Osteoblast (primary cell): ENCODE measurements at regions not wholly inside any gene's neighbourhood (a gene's known extent, or its start where the extent isn't known, plus 50 kb on each side); places are given as distances from the start of the nearest gene placed in this dataset. TPM values are rescaled to one million over a fixed set of nuclear protein-coding genes. Genes with fewer than 3 reads are reported as not detected.

Experiments
- DNase-seq: peaks from one replicate; pipeline ENCODE4 v3.0.0; 2011; ENCODE audit warnings: low spot score, mixed read lengths; ENCODE audit not compliant: insufficient read length; ENCODE audit errors: missing footprints
- H2AFZ ChIP-seq: 2 replicates; pipeline ENCODE4 v1.6.0; 2011; ENCODE audit warnings: mild to moderate bottlenecking, low read length
- H3K27ac ChIP-seq: 2 replicates; pipeline ENCODE4 v1.5.1; 2011; ENCODE audit warnings: mild to moderate bottlenecking, low read depth, low read length, moderate library complexity
- H3K27me3 ChIP-seq: 2 replicates; pipeline ENCODE4 v1.6.0; 2012; ENCODE audit warnings: mild to moderate bottlenecking, control low read depth, inconsistent platforms, low read length, moderate library complexity; ENCODE audit not compliant: insufficient read depth
- H3K36me3 ChIP-seq: 2 replicates; pipeline ENCODE4 v1.5.1; 2011; ENCODE audit warnings: mild to moderate bottlenecking, low read length, control low read depth, moderate library complexity; ENCODE audit not compliant: insufficient read depth
- H3K4me1 ChIP-seq: 2 replicates; pipeline ENCODE4 v1.5.1; 2011; ENCODE audit warnings: mild to moderate bottlenecking, low read length, control low read depth, moderate library complexity; ENCODE audit not compliant: insufficient read depth
- H3K4me2 ChIP-seq: 2 replicates; pipeline ENCODE4 v1.6.0; 2011; ENCODE audit warnings: mild to moderate bottlenecking, low read length; ENCODE audit not compliant: insufficient read depth
- H3K4me3 ChIP-seq: fragments of 200-600 bp; sonication (generic); 3 replicates; pipeline ENCODE4 v1.5.1; 2012; ENCODE audit warnings: mild to moderate bottlenecking, low read length, inconsistent platforms; ENCODE audit not compliant: insufficient read depth
- H3K79me2 ChIP-seq: 2 replicates; pipeline ENCODE4 v1.6.0; 2012; ENCODE audit warnings: mild to moderate bottlenecking, low read length, control low read depth, inconsistent platforms; ENCODE audit not compliant: insufficient read depth
- H3K9me3 ChIP-seq: 2 replicates; pipeline ENCODE4 v1.5.1; 2011; ENCODE audit warnings: low read depth, low read length, control low read depth
- H4K20me1 ChIP-seq: 2 replicates; pipeline ENCODE4 v1.6.0; 2012; ENCODE audit warnings: mild to moderate bottlenecking, low read length, control low read depth; ENCODE audit not compliant: insufficient read depth
- small RNA-seq: library from RNA; depleted of rRNA; stranded (forward); fragments of <200 nt; gene quantifications from one replicate; pipeline ENCODE3, GENCODE V24; 2012
- TF ChIP-seq, protein P1 (sequence below): IDR thresholded peaks from 2 replicates; pipeline ENCODE4 v1.5.1; 2011; ENCODE audit warnings: mild to moderate bottlenecking, low read depth, low read length, moderate library complexity; ENCODE audit errors: extremely low read depth

DNA sequence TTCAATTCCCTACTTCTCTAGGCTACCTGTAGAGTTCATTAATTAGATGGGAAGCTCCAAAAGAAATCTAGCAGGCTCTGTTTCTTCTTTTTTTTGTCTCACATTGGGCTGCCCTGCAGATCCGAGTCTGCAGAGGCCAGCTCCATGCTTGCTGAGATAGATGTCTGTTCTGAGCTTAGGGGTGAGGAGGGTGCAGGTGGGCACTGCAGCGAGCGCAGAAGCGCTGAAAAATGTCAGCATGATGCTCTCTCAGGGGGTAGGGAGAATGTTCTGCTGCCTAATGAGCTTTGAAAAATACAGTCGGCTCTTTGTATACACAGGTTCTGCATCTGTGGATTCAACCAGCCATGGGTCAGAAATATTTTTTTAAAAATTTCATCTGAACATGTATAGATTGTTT, 56.8 kb upstream of the KCNA3 start:
- no peak overlapping the region for H3K4me2 ChIP-seq
- H2AFZ ChIP-seq: no peak overlapping the region
- no peak for DNase-seq
- H3K36me3 ChIP-seq: no peaks in the 10 kb centered on the region
- H3K9me3 ChIP-seq: no peaks in the 10 kb centered on the region
- no peak overlapping the region for H3K4me3 ChIP-seq
- no peaks in the 10 kb centered on the region for H3K79me2 ChIP-seq
- no peak overlapping the region for H3K27ac ChIP-seq
- H3K27me3 ChIP-seq: no peaks in the 10 kb centered on the region
- TF ChIP-seq, protein P1, sequence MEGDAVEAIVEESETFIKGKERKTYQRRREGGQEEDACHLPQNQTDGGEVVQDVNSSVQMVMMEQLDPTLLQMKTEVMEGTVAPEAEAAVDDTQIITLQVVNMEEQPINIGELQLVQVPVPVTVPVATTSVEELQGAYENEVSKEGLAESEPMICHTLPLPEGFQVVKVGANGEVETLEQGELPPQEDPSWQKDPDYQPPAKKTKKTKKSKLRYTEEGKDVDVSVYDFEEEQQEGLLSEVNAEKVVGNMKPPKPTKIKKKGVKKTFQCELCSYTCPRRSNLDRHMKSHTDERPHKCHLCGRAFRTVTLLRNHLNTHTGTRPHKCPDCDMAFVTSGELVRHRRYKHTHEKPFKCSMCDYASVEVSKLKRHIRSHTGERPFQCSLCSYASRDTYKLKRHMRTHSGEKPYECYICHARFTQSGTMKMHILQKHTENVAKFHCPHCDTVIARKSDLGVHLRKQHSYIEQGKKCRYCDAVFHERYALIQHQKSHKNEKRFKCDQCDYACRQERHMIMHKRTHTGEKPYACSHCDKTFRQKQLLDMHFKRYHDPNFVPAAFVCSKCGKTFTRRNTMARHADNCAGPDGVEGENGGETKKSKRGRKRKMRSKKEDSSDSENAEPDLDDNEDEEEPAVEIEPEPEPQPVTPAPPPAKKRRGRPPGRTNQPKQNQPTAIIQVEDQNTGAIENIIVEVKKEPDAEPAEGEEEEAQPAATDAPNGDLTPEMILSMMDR: no peak
- H3K4me1 ChIP-seq: no peaks in the 10 kb centered on the region
- no peaks in the 10 kb centered on the region for H4K20me1 ChIP-seq

DNA sequence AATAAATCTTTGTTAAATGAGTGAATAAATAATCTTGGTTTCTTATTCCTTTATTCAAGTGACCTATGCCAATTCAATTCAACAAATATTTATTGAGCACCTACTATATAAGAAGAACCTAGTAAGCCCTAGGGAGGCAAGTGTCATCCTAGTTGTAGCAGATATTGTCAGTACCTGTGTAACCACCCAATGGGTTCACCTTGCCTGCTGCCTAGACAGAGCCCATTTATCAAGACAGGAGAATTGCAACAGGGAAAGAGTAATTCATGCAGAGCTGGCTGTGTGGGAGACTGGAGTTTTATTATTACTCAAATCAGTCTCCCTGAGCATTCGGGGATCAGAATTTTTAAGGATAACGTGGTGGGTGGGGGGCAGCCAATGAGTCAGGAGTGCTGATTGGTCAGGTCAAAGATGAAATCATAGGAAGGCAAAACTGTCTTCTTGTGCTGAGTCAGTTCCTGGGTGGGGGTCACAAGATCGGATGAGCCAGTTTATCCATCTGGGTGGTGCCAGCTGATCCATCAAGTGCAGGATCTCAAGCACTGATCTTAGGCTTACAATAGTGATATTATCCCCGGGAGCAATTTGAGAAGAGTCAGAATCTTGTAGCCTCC, 53.8 kb upstream of the KCNA3 start:
- Histone ChIP-seq H4K20me1 (no peaks in the 10 kb centered on the region), H3K9me3 (no peaks in the 10 kb centered on the region), H3K4me3 (no peak overlapping the region), H2AFZ (no peak overlapping the region), H3K79me2 (no peaks in the 10 kb centered on the region), H3K4me1 (no peaks in the 10 kb centered on the region), H3K4me2 (no peak overlapping the region), H3K27ac (no peak overlapping the region), H3K36me3 (no peaks in the 10 kb centered on the region), H3K27me3 (no peaks in the 10 kb centered on the region)
- TF ChIP-seq, protein P1: no peak
- DNase-seq: no peak

GRCh38 chr1:110727246-110727645, 52.5 kb upstream of the KCNA3 start:
- Histone ChIP-seq H3K4me3 (no peak overlapping the region), H3K27ac (no peak overlapping the region), H3K4me1 (no peaks in the 10 kb centered on the region), H3K36me3 (no peaks in the 10 kb centered on the region), H2AFZ (no peak overlapping the region), H3K4me2 (no peak overlapping the region), H4K20me1 (no peaks in the 10 kb centered on the region), H3K9me3 (no peaks in the 10 kb centered on the region), H3K27me3 (no peaks in the 10 kb centered on the region), H3K79me2 (no peaks in the 10 kb centered on the region)
- TF ChIP-seq, protein P1: no peak
- DNase-seq: no peak

- H3K27me3 ChIP-seq: no peaks in the 10 kb centered on the region
- no peaks in the 10 kb centered on the region for H3K36me3 ChIP-seq
- no peaks in the 10 kb centered on the region for H4K20me1 ChIP-seq
- H2AFZ ChIP-seq: no peak overlapping the region
- H3K79me2 ChIP-seq: no peaks in the 10 kb centered on the region
- no peak overlapping the region for H3K4me2 ChIP-seq
- TF ChIP-seq, protein P1: no peak
- H3K4me1 ChIP-seq: no peaks in the 10 kb centered on the region
- H3K27ac ChIP-seq: no peak overlapping the region
- no peak overlapping the region for H3K4me3 ChIP-seq
- DNase-seq: no peak
- H3K9me3 ChIP-seq: no peaks in the 10 kb centered on the region
Observed at GRCh38 chr1:110726755-110727154, 52.0 kb upstream of the KCNA3 start.

Small RNA genes lying in the stretch of these regions (small RNA-seq; reads per million reads assigned to genes)
- gene RF00019: not detected
